NCI-H446 treated with DMSO at 0.1 percent for 48 hours (cell line): ENCODE measurements at regions not wholly inside any gene's neighbourhood (a gene's known extent, or its start where the extent isn't known, plus 50 kb on each side); places are given as distances from the start of the nearest gene placed in this dataset.
"Not testable (repeated sequence)": the region's sequence is repeated elsewhere in the genome, so short reads cannot be mapped to it uniquely, and the experiment has no call there.

Source experiments
- DNase-seq: peaks from one replicate; lab custom pipeline; 2025; lab: John Stamatoyannopoulos, UW

GRCh38 chr4:138499627-138500026 lies 257.5 kb upstream of the SLC7A11 start:
- DNase-seq, result no peak

DNA sequence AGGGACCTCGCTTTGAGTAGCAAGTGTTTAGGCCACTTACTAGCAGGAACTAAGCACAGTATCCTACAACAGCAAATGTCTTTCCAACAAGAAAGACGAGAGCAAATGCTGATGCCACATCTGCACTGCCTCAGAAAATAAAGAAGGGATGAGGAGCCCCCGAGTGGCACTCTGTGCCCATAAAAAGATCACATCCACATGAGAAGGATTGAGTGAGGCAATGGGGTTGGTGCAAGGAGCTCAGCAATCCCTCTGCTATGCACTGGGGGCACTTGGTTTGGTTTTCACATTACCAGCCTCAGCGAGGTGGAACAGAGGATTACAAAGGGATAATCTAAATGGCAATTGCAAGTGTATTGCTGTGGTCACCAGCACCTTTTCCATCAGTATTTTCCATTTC lies 252.8 kb upstream of the SLC7A11 start:
- no peak for DNase-seq

GRCh38 chr4:138494116-138494515 lies 252.0 kb upstream of the SLC7A11 start:
- DNase-seq, result no peak

GRCh38 chr4:138492176-138492575 lies 250.0 kb upstream of the SLC7A11 start:
- no peak for DNase-seq

GRCh38 chr4:138488533-138488932 lies 246.4 kb upstream of the SLC7A11 start:
- no peak for DNase-seq

DNA sequence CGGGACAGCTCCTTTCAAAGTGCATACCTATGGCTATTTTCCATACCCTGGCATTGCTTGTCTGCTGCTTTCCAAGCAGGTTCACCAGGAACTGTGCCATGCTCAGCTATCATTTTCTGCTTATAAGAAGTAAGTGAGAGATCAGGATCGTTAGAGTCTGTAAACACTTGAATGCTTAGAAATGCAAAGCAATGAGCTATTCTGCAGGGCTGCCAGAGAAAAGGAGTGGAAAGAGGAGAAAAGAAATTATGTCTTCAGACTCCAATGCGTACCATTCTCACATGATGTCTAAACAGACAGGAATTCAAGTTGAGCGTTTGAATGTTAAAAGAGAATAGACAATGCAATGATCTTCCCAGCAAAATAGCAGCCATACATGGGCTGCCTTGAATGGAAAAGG lies 245.5 kb upstream of the SLC7A11 start:
- DNase-seq, result no peak

DNA sequence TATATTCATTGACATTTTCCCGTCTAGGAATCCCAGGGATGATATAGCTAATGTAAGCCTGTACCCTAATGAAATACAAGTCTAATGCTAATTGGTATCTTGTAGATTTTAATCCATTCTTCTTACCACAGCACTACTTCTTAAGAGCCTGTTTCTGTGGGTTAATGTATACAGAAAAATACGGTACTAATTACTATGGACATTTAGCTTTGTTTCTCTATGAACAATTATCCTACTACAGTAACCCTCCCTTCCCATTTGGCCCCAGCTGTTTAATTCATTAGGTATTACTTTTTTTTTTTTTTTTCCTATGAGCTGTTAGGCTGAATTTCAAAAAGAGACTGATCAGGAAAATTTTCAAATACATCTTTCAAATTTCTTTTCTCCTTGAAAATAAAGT lies 245.1 kb upstream of the SLC7A11 start:
- no peak for DNase-seq

DNA sequence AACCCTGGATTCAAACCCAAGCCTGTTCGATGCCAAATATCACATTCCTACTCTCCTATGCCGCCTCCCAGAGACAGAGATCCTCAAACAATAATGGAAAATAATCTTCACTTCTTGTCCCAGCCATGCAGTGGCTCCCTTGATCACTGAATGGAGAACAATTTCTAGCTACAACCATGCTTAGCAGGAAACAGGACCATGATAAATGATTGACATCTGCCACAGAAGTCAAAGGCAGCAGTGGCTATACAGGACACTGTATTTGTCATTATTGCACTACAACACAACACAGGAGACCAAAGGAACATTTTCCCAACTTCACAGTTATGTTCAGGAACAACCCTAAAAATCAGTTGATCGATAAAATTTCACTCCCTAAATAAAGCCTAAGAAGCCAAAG lies 243.3 kb upstream of the SLC7A11 start:
- no peak for DNase-seq

GRCh38 chr4:138475116-138475515 lies 233.0 kb upstream of the SLC7A11 start:
- no peak for DNase-seq

- no peak for DNase-seq
These were observed 231.2 kb upstream of the SLC7A11 start for GRCh38 chr4:138473339-138473738.

GRCh38 chr4:138460477-138461414 lies 218.6 kb upstream of the SLC7A11 start:
- DNase-seq, result no peak

DNA sequence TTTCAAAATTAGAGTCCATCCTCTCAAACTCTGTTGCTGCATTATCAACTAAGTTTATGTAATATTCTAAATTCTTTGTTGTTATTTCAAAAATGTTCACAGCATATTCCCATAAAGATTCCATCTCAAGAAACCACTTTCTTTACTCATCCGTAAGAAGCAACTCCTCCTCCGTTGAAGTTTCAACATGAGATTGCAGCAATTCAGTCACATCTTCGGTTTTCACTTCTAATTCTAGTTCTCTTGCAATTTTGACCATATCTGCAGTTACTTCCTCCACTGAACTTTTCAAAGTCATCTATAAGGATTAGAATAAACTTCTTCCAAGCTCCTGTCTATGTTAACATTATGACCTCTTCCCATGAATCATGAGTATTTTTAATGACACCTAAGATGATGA lies 216.6 kb upstream of the SLC7A11 start:
- DNase-seq, result no peak

DNA sequence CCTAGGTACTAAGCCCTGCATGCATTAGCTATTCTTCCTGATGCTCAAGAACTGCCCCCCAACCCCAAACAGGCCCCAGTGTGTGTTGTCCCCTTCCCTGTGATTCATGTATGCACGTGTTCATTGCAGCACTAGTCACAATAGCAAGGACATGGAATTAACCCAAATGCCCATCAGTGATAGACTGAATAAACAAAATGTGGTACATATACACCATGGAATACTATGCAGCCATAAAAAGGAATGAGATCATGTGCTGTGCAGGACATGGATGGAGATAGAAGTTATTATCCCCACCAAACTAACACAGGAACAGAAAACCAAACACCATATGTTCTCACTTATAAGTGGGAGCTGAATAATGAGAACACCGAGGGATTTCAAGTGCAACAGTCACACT lies 214.2 kb upstream of the SLC7A11 start:
- not testable (repeated sequence) for DNase-seq

DNA sequence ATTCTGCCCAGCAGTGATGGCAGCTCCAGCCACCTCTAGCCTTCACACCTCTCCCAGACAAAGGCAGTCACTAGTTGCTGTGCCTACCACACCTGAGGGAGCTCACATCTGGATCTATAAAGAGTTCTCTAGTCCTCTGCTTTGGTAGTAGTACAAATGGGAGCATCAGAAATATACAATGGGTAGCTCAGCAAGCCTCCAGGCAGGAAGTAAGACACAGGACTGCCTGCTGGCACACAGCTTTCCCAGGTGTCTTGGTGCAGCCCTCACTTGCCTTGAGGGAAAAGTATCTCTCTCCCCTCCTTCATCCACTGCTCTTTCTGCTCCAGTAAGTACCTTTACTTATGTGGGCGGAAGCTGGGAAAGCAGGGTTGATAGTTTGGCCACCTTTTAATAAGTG lies 212.9 kb upstream of the SLC7A11 start:
- no peak for DNase-seq

- DNase-seq, result no peak
These were observed 210.7 kb upstream of the SLC7A11 start for GRCh38 chr4:138452826-138453225.

- DNase-seq, result no peak
These were observed 209.1 kb upstream of the SLC7A11 start for GRCh38 chr4:138451276-138451663.

- no peak for DNase-seq
These were observed 208.6 kb upstream of the SLC7A11 start for GRCh38 chr4:138450546-138451275.

GRCh38 chr4:138449938-138450337 lies 207.8 kb upstream of the SLC7A11 start:
- DNase-seq, result no peak

DNA sequence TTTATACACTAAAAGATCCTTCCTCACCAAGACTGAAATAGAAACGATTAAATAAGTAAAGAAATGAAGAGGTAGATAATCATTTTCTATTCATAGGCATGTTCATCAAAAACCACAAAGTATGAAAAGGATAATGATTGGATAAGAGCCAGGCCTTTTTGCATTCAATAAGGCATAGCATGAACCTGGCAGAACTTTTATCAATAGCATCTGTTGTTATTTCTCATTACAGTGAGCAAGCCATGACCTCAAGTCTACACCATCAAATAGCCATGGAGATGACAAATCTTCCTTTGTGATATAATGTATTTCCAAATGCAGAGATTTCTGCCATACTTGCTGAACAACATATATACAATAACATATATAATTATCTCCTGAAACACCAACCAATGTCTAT lies 206.0 kb upstream of the SLC7A11 start:
- no peak for DNase-seq

DNA sequence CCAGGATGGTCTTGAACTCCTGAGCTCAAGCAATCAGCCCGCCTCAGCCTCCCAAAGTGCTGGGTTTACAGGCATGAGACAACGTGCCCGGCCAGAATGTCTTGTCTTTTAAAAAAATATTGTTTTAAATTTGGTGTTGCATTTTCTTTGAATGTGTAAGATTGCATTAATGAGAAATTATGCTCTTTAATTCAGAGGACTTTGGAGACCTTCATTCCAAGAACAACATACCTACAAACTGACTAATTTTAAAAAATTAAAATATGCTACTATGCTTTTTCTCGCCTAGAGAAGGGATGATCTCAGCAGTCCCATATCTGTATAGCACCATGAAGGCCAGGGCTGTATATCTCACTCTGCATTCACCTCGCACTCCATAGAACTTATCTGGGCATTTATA lies 204.3 kb upstream of the SLC7A11 start:
- no peak for DNase-seq

GRCh38 chr4:138445098-138445497 lies 202.9 kb upstream of the SLC7A11 start:
- DNase-seq, result no peak

- DNase-seq, result no peak
These were observed 202.1 kb upstream of the SLC7A11 start for GRCh38 chr4:138444260-138444659.

DNA sequence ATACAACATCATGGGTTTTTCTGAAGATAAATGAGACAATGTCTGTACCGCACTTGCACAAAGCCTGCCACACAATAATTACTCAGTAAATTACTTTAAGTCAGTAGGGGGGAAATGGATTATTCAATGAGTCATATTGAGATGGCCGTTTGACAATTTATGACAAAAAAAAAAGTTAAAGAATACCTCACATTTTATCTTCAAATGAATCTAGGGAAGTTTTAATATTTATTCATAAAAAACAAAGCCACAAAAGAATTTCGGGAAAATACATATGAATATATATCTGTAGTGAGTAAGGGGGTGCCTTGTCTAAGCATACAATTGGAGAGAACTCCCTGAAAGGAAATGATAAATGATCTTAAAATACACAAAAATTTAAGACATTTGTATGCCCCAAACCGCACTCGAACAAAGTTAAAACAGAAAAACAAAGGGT lies 197.0 kb upstream of the SLC7A11 start:
- DNase-seq, result no peak
